Liver (tissue), 2 donors: ENCODE measurements at regions not wholly inside any gene's neighbourhood (a gene's known extent, or its start where the extent isn't known, plus 50 kb on each side); places are given as distances from the start of the nearest gene placed in this dataset.

ENCODE experiments used
- EGR1 ChIP-seq, 2 donors: IDR thresholded peaks; 2 replicates each; pipeline ENCODE4 v1.6.1; 2016 to 2018; ENCODE audit warnings: antibody characterized with exemption in 2 of 2, low read depth in 2 of 2
- JUND ChIP-seq, 2 donors: IDR thresholded peaks; 2 replicates each; pipeline ENCODE4 v1.6.1; 2016; ENCODE audit warnings: antibody characterized with exemption in 2 of 2
- TF ChIP-seq, protein P1 (sequence below): IDR thresholded peaks from 2 replicates; pipeline ENCODE4 v1.6.1; 2016; ENCODE audit warnings: antibody characterized with exemption, mild to moderate bottlenecking
- donor health status: healthy.

DNA sequence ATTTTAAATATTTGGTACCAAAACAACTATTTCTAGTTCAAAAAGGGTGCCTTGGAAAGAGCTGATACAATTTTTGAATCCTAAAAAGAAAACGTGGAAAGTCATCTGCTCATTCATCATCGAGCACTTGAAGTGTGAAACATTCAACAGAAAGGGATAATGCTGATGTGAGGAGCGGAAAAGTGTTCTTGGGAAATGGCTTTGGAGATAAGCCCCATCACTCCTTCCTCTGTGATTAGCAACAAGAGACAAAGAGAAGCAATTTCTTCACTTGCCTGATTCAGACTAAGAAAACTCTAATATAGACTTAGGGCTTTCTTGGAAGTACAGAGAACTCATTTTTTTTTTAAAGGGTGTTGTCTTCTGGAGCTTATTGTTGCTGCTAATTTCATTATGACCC is 74.9 kb downstream of the C9orf152 start:
- TF ChIP-seq EGR1 (IDR thresholded peaks at IDR 0.05; ENCODE audit: low read depth in 2 of 2) (no peak), JUND (IDR thresholded peaks at IDR 0.05) (no peak)
- TF ChIP-seq, protein P1, sequence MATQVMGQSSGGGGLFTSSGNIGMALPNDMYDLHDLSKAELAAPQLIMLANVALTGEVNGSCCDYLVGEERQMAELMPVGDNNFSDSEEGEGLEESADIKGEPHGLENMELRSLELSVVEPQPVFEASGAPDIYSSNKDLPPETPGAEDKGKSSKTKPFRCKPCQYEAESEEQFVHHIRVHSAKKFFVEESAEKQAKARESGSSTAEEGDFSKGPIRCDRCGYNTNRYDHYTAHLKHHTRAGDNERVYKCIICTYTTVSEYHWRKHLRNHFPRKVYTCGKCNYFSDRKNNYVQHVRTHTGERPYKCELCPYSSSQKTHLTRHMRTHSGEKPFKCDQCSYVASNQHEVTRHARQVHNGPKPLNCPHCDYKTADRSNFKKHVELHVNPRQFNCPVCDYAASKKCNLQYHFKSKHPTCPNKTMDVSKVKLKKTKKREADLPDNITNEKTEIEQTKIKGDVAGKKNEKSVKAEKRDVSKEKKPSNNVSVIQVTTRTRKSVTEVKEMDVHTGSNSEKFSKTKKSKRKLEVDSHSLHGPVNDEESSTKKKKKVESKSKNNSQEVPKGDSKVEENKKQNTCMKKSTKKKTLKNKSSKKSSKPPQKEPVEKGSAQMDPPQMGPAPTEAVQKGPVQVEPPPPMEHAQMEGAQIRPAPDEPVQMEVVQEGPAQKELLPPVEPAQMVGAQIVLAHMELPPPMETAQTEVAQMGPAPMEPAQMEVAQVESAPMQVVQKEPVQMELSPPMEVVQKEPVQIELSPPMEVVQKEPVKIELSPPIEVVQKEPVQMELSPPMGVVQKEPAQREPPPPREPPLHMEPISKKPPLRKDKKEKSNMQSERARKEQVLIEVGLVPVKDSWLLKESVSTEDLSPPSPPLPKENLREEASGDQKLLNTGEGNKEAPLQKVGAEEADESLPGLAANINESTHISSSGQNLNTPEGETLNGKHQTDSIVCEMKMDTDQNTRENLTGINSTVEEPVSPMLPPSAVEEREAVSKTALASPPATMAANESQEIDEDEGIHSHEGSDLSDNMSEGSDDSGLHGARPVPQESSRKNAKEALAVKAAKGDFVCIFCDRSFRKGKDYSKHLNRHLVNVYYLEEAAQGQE, result no peak
